K562 (cell line): ENCODE measurements at regions not wholly inside any gene's neighbourhood (a gene's known extent, or its start where the extent isn't known, plus 50 kb on each side); places are given as distances from the start of the nearest gene placed in this dataset.

Experiments
- BCLAF1 ChIP-seq, 2 experiments: fragments of 450-650 bp in 1 of 2; IDR thresholded peaks; 2 replicates each; pipeline ENCODE4 v1.6.1; 2011 to 2017; ENCODE audit warnings: low read depth in 2 of 2, antibody characterized with exemption in 1 of 2, borderline replicate concordance in 1 of 2, low read length in 1 of 2, mild to moderate bottlenecking in 1 of 2, mixed read lengths in 1 of 2; ENCODE audit not compliant: control insufficient read depth in 1 of 2
- FOXA1 ChIP-seq: fragments of 450-650 bp; IDR thresholded peaks from 2 replicates; pipeline ENCODE4 v1.6.1; 2016; ENCODE audit warnings: mild to moderate bottlenecking, borderline replicate concordance
- GATAD2A ChIP-seq: fragments of 450-650 bp; IDR thresholded peaks from 2 replicates; pipeline ENCODE4 v1.6.1; 2017
- HNRNPH1 ChIP-seq: fragments of 200-400 bp; formaldehyde crosslinking; optimal IDR thresholded peaks from 2 replicates; pipeline ENCODE3; 2017; ENCODE audit warnings: low read depth, mild to moderate bottlenecking, low read length, moderate library complexity
- KAT7 ChIP-seq: sonication (generic); formaldehyde crosslinking; IDR thresholded peaks from 2 replicates; pipeline ENCODE4 v1.8.0; 2022; ENCODE audit warnings: missing genetic modification reagents, mild to moderate bottlenecking, borderline replicate concordance
- MYBL2 ChIP-seq, 2 experiments: fragments of 450-650 bp in 1 of 2; sonication (generic) in 1 of 2; formaldehyde crosslinking in 1 of 2; IDR thresholded peaks; 2 replicates each; pipeline versions ENCODE4 v1.6.1 to v1.8.1; 2017 to 2022; ENCODE audit warnings: borderline replicate concordance in 1 of 2, inconsistent platforms in 1 of 2, low read depth in 1 of 2, mild to moderate bottlenecking in 1 of 2, missing genetic modification reagents in 1 of 2, moderate library complexity in 1 of 2
- PATZ1 ChIP-seq: fragments of 250-450 bp; sonication (Bioruptor Pico); IDR thresholded peaks from 2 replicates; pipeline ENCODE4 v1.5.0; 2020; ENCODE audit warnings: mild to moderate bottlenecking, borderline replicate concordance
- PREB ChIP-seq: sonication (generic); formaldehyde crosslinking; IDR thresholded peaks from 2 replicates; pipeline ENCODE4 v1.8.1; 2023; ENCODE audit warnings: mild to moderate bottlenecking, missing genetic modification reagents
- RFX1 ChIP-seq: fragments of 450-650 bp; IDR thresholded peaks from 2 replicates; pipeline ENCODE4 v1.6.1; 2016; ENCODE audit warnings: mild to moderate bottlenecking, moderate library complexity
- RFX5 ChIP-seq: IDR thresholded peaks from 2 replicates; pipeline ENCODE4 v1.6.1; 2011; ENCODE audit warnings: low read depth, mild to moderate bottlenecking, improper control_type of control experiment, low read length
- ZNF280B ChIP-seq: fragments of 250-450 bp; sonication (Bioruptor Pico); IDR thresholded peaks from 2 replicates; pipeline ENCODE4 v1.5.1; 2021; ENCODE audit warnings: mild to moderate bottlenecking
- ZZZ3 ChIP-seq: fragments of 450-650 bp; IDR thresholded peaks from 2 replicates; pipeline ENCODE4 v1.6.1; 2016; ENCODE audit warnings: antibody characterized with exemption, mild to moderate bottlenecking, moderate library complexity

GRCh38 chr3:72044231-72044855 lies 259.4 kb upstream of the PROK2 start:
- no peak for TF ChIP-seq GATAD2A
- no peak for TF ChIP-seq RFX5
- TF ChIP-seq PATZ1 = no peak
- TF ChIP-seq PREB (CRISPR knock-in tag) = no peak
- no peak for TF ChIP-seq ZNF280B (CRISPR knock-in tag)
- TF ChIP-seq RFX1 = no peak
- TF ChIP-seq ZZZ3 = no peak
- TF ChIP-seq KAT7 (CRISPR knock-in tag) = no peak
- TF ChIP-seq BCLAF1 (IDR thresholded peaks at IDR 0.05; ENCODE audit: borderline replicate concordance in 1 of 2, control insufficient read depth in 1 of 2, low read depth in 2 of 2, low read length in 1 of 2) = no peak
- TF ChIP-seq HNRNPH1 = no peak
- TF ChIP-seq MYBL2 (IDR thresholded peaks at IDR 0.05; ENCODE audit: low read depth) = no peak
- no peak for TF ChIP-seq MYBL2 (CRISPR knock-in tag; IDR thresholded peaks at IDR 0.05; ENCODE audit: borderline replicate concordance)
- no peak for TF ChIP-seq FOXA1
